Neural progenitor cell (in vitro differentiated cells): ENCODE measurements at regions not wholly inside any gene's neighbourhood (a gene's known extent, or its start where the extent isn't known, plus 50 kb on each side); places are given as distances from the start of the nearest gene placed in this dataset.

ENCODE experiments used
- DNase-seq: peaks from one replicate; pipeline ENCODE4 v3.0.0-alpha.2; 2016; ENCODE audit warnings: low spot score
- H2AFZ ChIP-seq: fragments of 200-600 bp; sonication (generic); replicated peaks from 2 replicates; pipeline ENCODE4 v1.6.1; 2016; ENCODE audit warnings: antibody characterized with exemption
- H3F3A ChIP-seq: fragments of 200-600 bp; sonication (generic); 2 replicates; pipeline ENCODE4 v1.6.1; 2016; ENCODE audit warnings: antibody characterized with exemption, low read depth
- H3K27ac ChIP-seq: fragments of 200-600 bp; sonication (generic); 2 replicates; pipeline ENCODE4 v1.5.1; 2016; ENCODE audit warnings: mild to moderate bottlenecking
- H3K27me3 ChIP-seq: fragments of 200-600 bp; sonication (generic); 2 replicates; pipeline ENCODE4 v1.6.1; 2016; ENCODE audit warnings: mild to moderate bottlenecking, moderate library complexity
- H3K36me3 ChIP-seq: fragments of 200-600 bp; sonication (generic); 2 replicates; pipeline ENCODE4 v1.5.1; 2016
- H3K4me1 ChIP-seq: fragments of 200-600 bp; sonication (generic); 2 replicates; pipeline ENCODE4 v1.6.1; 2016; ENCODE audit warnings: mixed run types
- H3K4me2 ChIP-seq: fragments of 200-600 bp; sonication (generic); 2 replicates; pipeline ENCODE4 v1.6.1; 2016
- H3K4me3 ChIP-seq: fragments of 200-600 bp; sonication (generic); 2 replicates; pipeline ENCODE4 v1.5.1; 2016
- H3K79me2 ChIP-seq: fragments of 200-600 bp; sonication (generic); 2 replicates; pipeline ENCODE4 v1.6.1; 2016; ENCODE audit warnings: low read depth
- H3K9ac ChIP-seq: fragments of 200-600 bp; sonication (generic); 2 replicates; pipeline ENCODE4 v1.6.1; 2016
- H3K9me3 ChIP-seq: fragments of 200-600 bp; sonication (generic); 2 replicates; pipeline ENCODE4 v1.5.1; 2016; ENCODE audit warnings: low read depth
- H4K20me1 ChIP-seq: fragments of 200-600 bp; sonication (generic); 2 replicates; pipeline ENCODE4 v1.6.1; 2016; ENCODE audit warnings: low read depth
- H3K27ac Mint-ChIP-seq: 3 replicates; pipeline ENCODE4 v1.8.0; 2021; ENCODE audit warnings: mixed read lengths
- H3K27me3 Mint-ChIP-seq: 2 replicates; pipeline ENCODE4 v1.8.0; 2022; ENCODE audit warnings: low read depth, mild to moderate bottlenecking, inconsistent platforms, moderate library complexity, mixed read lengths; ENCODE audit not compliant: insufficient read depth
- H3K36me3 Mint-ChIP-seq: 3 replicates; pipeline ENCODE4 v1.8.0; 2021; ENCODE audit warnings: mixed read lengths
- H3K4me1 Mint-ChIP-seq: 3 replicates; pipeline ENCODE4 v1.8.0; 2021; ENCODE audit warnings: mixed read lengths
- H3K4me3 Mint-ChIP-seq: 3 replicates; pipeline ENCODE4 v1.8.0; 2021; ENCODE audit warnings: mild to moderate bottlenecking, moderate library complexity, mixed read lengths
- H3K9me3 Mint-ChIP-seq: 3 replicates; pipeline ENCODE4 v1.8.0; 2020; ENCODE audit warnings: mixed read lengths
- EZH2 ChIP-seq: fragments of 200-600 bp; sonication (generic); IDR thresholded peaks from 2 replicates; pipeline ENCODE4 v1.6.1; 2017; ENCODE audit warnings: antibody characterized with exemption, mild to moderate bottlenecking, moderate library complexity
- EZH2phosphoT487 ChIP-seq: fragments of 200-600 bp; sonication (generic); IDR thresholded peaks from 2 replicates; pipeline ENCODE4 v1.6.1; 2017; ENCODE audit warnings: antibody characterized with exemption
- TF ChIP-seq, protein P1 (sequence below): fragments of 200-600 bp; sonication (generic); IDR thresholded peaks from 2 replicates; pipeline ENCODE4 v1.5.1; 2017; ENCODE audit warnings: antibody characterized with exemption, mild to moderate bottlenecking

DNA sequence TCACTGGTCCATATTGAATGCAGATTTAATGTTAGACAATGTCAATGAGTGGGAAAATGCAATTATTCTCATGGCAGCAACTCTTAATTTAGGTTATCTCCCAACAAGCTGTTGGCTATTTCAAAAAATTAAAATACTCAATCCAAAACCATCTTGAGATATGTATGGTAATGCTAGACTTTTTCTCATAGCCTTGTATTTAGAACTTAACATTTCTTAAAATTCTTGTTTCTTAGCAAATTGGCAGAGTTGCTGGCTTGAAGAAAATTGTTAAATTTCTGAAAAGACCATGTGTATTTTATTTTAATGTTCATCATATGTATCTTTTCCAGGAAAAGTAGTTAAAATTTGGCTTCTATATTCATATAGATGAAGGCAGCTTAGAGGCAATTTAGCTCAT is 1355.1 kb downstream of the PCDH9 start:
- no peak overlapping the region for H3K4me2 ChIP-seq
- Mint-ChIP-seq H3K4me3 (no peak overlapping the region), H3K27me3 (no peaks in the 10 kb centered on the region), H3K9me3 (no peaks in the 10 kb centered on the region), H3K4me1 (no peaks in the 10 kb centered on the region), H3K27ac (no peak overlapping the region), H3K36me3 (no peaks in the 10 kb centered on the region)
- H3K36me3 ChIP-seq = no peaks in the 10 kb centered on the region
- H3K4me1 ChIP-seq = no peaks in the 10 kb centered on the region
- H2AFZ ChIP-seq = no peak overlapping the region
- no peaks in the 10 kb centered on the region for H3K9me3 ChIP-seq
- H3K4me3 ChIP-seq = no peak overlapping the region
- TF ChIP-seq EZH2 (no peak), EZH2phosphoT487 (no peak)
- TF ChIP-seq, protein P1, sequence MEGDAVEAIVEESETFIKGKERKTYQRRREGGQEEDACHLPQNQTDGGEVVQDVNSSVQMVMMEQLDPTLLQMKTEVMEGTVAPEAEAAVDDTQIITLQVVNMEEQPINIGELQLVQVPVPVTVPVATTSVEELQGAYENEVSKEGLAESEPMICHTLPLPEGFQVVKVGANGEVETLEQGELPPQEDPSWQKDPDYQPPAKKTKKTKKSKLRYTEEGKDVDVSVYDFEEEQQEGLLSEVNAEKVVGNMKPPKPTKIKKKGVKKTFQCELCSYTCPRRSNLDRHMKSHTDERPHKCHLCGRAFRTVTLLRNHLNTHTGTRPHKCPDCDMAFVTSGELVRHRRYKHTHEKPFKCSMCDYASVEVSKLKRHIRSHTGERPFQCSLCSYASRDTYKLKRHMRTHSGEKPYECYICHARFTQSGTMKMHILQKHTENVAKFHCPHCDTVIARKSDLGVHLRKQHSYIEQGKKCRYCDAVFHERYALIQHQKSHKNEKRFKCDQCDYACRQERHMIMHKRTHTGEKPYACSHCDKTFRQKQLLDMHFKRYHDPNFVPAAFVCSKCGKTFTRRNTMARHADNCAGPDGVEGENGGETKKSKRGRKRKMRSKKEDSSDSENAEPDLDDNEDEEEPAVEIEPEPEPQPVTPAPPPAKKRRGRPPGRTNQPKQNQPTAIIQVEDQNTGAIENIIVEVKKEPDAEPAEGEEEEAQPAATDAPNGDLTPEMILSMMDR = no peak
- H4K20me1 ChIP-seq = no peaks in the 10 kb centered on the region
- no peak for DNase-seq
- no peaks in the 10 kb centered on the region for H3K27me3 ChIP-seq
- H3K79me2 ChIP-seq = no peaks in the 10 kb centered on the region
- H3K9ac ChIP-seq = no peak overlapping the region
- H3F3A ChIP-seq = no peaks in the 10 kb centered on the region
- H3K27ac ChIP-seq = no peak overlapping the region

DNA sequence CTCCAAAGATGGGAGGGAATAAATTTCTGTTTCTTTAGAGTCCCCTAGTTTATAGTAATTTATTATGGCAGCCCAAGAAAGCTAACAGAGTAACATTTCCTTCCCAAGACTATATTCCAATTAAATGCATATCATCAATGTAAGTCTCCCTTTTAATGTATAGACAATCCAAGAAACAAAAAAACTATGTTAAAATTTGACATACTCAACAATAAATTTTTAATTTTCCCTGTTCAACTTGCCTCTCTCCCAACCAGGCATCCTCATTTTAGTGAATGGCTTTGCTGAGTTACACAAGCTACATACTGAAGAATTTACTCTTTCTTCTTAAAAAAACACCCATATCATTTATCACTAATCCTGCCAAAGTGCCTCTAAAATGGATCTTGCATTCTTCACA is 1357.7 kb downstream of the PCDH9 start:
- Mint-ChIP-seq H3K4me3 (no peak overlapping the region), H3K36me3 (no peaks in the 10 kb centered on the region), H3K27me3 (no peaks in the 10 kb centered on the region), H3K4me1 (no peaks in the 10 kb centered on the region), H3K9me3 (no peaks in the 10 kb centered on the region), H3K27ac (no peak overlapping the region)
- Histone ChIP-seq H3K36me3 (no peaks in the 10 kb centered on the region), H3K9ac (no peak overlapping the region), H3K4me2 (no peak overlapping the region), H3K9me3 (no peaks in the 10 kb centered on the region), H2AFZ (no peak overlapping the region), H3K27ac (no peak overlapping the region), H4K20me1 (no peaks in the 10 kb centered on the region), H3F3A (no peaks in the 10 kb centered on the region), H3K4me1 (no peaks in the 10 kb centered on the region), H3K79me2 (no peaks in the 10 kb centered on the region), H3K27me3 (no peaks in the 10 kb centered on the region), H3K4me3 (no peak overlapping the region)
- DNase-seq = no peak
- TF ChIP-seq, protein P1 = no peak
- no peak for TF ChIP-seq EZH2
- no peak for TF ChIP-seq EZH2phosphoT487

DNA sequence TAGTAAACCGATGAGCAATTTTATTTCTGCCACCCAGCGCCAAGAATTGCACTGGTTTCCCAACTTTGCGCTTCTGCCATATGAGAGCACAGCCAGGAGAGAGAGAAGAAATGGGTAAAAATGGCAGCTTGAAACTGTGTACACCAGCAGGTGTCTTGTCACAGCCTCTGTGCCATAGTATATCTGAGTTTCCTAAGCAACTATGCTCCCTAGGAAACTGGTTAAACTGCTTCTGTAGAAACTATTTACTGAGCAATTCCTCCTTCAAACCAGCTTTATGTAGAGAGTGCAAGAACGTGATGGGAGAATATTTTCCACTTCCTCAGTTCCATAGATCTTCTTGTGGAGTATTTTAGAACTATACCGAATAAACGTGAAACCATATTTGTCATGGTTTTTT is 1361.3 kb downstream of the PCDH9 start:
- H3K79me2 ChIP-seq = no peaks in the 10 kb centered on the region
- H3K9me3 ChIP-seq = no peaks in the 10 kb centered on the region
- no peak overlapping the region for H2AFZ ChIP-seq
- no peaks in the 10 kb centered on the region for H3K36me3 ChIP-seq
- no peak overlapping the region for H3K9ac ChIP-seq
- H3K4me3 ChIP-seq = no peak overlapping the region
- peaks cover 2% of the 10 kb centered on the region for H3K9me3 Mint-ChIP-seq
- DNase-seq = no peak
- TF ChIP-seq, protein P1 = no peak
- TF ChIP-seq EZH2phosphoT487 (no peak), EZH2 (no peak)
- no peaks in the 10 kb centered on the region for H3K36me3 Mint-ChIP-seq
- H3K27me3 Mint-ChIP-seq = peaks cover 4% of the 10 kb centered on the region
- H3K4me1 ChIP-seq = no peaks in the 10 kb centered on the region
- no peaks in the 10 kb centered on the region for H3F3A ChIP-seq
- H3K27ac ChIP-seq = no peak overlapping the region
- no peaks in the 10 kb centered on the region for H4K20me1 ChIP-seq
- no peak overlapping the region for H3K27ac Mint-ChIP-seq
- no peaks in the 10 kb centered on the region for H3K4me1 Mint-ChIP-seq
- H3K27me3 ChIP-seq = no peaks in the 10 kb centered on the region
- no peak overlapping the region for H3K4me2 ChIP-seq
- H3K4me3 Mint-ChIP-seq = no peak overlapping the region

DNA sequence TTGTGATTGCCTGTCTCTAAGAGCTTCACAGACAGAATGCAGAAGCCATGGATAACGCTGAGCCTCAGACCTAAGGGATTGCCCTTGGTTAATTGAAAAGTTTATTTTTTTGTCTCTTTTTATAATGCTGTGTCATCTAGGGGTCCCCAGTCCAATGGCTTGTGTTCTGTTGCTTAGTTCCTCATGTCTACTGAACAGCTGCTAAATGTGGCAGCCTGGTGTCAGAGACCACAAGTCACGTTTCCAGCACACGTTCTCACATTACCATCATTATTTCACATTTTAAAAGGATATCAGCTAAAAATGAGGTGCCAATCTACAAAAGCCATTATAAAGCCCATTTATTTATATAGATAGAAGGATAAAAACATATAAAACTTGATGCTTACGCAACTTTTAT is 1362.0 kb downstream of the PCDH9 start:
- H3K36me3 ChIP-seq = no peaks in the 10 kb centered on the region
- no peaks in the 10 kb centered on the region for H3F3A ChIP-seq
- H3K4me1 ChIP-seq = no peaks in the 10 kb centered on the region
- no peak overlapping the region for H2AFZ ChIP-seq
- no peaks in the 10 kb centered on the region for H3K79me2 ChIP-seq
- no peak overlapping the region for H3K4me3 ChIP-seq
- Mint-ChIP-seq H3K9me3 (peaks cover 2% of the 10 kb centered on the region), H3K27me3 (peaks cover 4% of the 10 kb centered on the region), H3K27ac (no peak overlapping the region), H3K4me3 (no peak overlapping the region), H3K4me1 (no peaks in the 10 kb centered on the region), H3K36me3 (no peaks in the 10 kb centered on the region)
- H3K4me2 ChIP-seq = no peak overlapping the region
- no peaks in the 10 kb centered on the region for H3K9me3 ChIP-seq
- no peak for DNase-seq
- H3K27me3 ChIP-seq = no peaks in the 10 kb centered on the region
- H3K27ac ChIP-seq = no peak overlapping the region
- TF ChIP-seq, protein P1 = no peak
- no peak for TF ChIP-seq EZH2phosphoT487
- no peak for TF ChIP-seq EZH2
- H4K20me1 ChIP-seq = no peaks in the 10 kb centered on the region
- H3K9ac ChIP-seq = no peak overlapping the region
